ENCODE measurements at regions not wholly inside any gene's neighbourhood (a gene's known extent, or its start where the extent isn't known, plus 50 kb on each side); places are given as distances from the start of the nearest gene placed in this dataset.

- ChIA-PET CTCF (interaction anchor here (0.6 kb wide), 2 partner anchors 13 to 107 kb away, joined by 3 to 4 read pairs; no protein-coding TSS in a partner anchor), POLR2A (interaction anchor here (1.2 kb wide), 1 partner anchor 230 kb away, joined by 6 read pairs; no protein-coding TSS in a partner anchor)
- TF ChIP-seq ZBTB17 (tag by site-specific recombination; IDR thresholded peaks at IDR 0.05) = peak; percentile 75
- no peak for TF ChIP-seq ZNF10 (tag by site-specific recombination; IDR thresholded peaks at IDR 0.05)
- H3K9me3 ChIP-seq (ENCODE audit: control insufficient read depth, insufficient read depth, low read depth, low read length) = no peaks in the 10 kb centered on the region
- no peak overlapping the region for H3K4me3 ChIP-seq (ENCODE audit: low read depth, low read length)
- H3K4me1 ChIP-seq (ENCODE audit: control insufficient read depth, insufficient read depth, low read length) = peaks cover 31% of the 10 kb centered on the region
- H3K27ac ChIP-seq (ENCODE audit: extremely low read depth, low read depth, low read length) = no peak overlapping the region
- no peaks in the 10 kb centered on the region for H3K36me3 ChIP-seq (ENCODE audit: control insufficient read depth in 2 of 2, insufficient read depth in 1 of 2, low read length in 2 of 2)
These were observed 105.6 kb upstream of the FRMD6 start for GRCh38 chr14:51546099-51546498.

GRCh38 chr14:51546603-51547258, 105.0 kb upstream of the FRMD6 start:
- Histone ChIP-seq H3K36me3 (ENCODE audit: control insufficient read depth in 2 of 2, insufficient read depth in 1 of 2, low read length in 2 of 2) (no peaks in the 10 kb centered on the region), H3K9me3 (ENCODE audit: control insufficient read depth, insufficient read depth, low read depth, low read length) (no peaks in the 10 kb centered on the region), H3K27ac (ENCODE audit: extremely low read depth, low read depth, low read length) (peak overlapping the region; percentile 76), H3K4me1 (ENCODE audit: control insufficient read depth, insufficient read depth, low read length) (peaks cover 31% of the 10 kb centered on the region), H3K4me3 (ENCODE audit: low read depth, low read length) (no peak overlapping the region)
- POLR2A ChIA-PET = interaction anchor here (0.7 to 1.3 kb wide), 3 partner anchors 14 to 230 kb away, joined by 3 to 9 read pairs (median 6); no protein-coding TSS in a partner anchor
- TF ChIP-seq IKZF3 (tag by site-specific recombination; IDR thresholded peaks at IDR 0.05) (peak; percentile 31; the same call in 1 of the 2 replicates), OSR2 (tag by site-specific recombination; IDR thresholded peaks at IDR 0.05) (peak; percentile 20; the same call in 1 of the 2 replicates), ZBTB44 (tag by site-specific recombination; IDR thresholded peaks at IDR 0.05) (peak; percentile 37; the same call in 1 of the 2 replicates), ZBTB8A (tag by site-specific recombination; IDR thresholded peaks at IDR 0.05) (0 out of 2 replicates have a peak, but pooled peaks have one; percentile 10), GLIS1 (tag by site-specific recombination; IDR thresholded peaks at IDR 0.05) (peak; percentile 16; the same call in 1 of the 2 replicates), PRDM4 (tag by site-specific recombination; IDR thresholded peaks at IDR 0.05) (peak; percentile 75), HOXA7 (CRISPR knock-in tag; IDR thresholded peaks at IDR 0.05; ENCODE audit: borderline replicate concordance) (no peak), ZXDB (tag by site-specific recombination; IDR thresholded peaks at IDR 0.05) (peak; percentile 40; the same call in 1 of the 2 replicates), ZNF843 (tag by site-specific recombination; IDR thresholded peaks at IDR 0.05) (peak; percentile 56; the same call in 1 of the 2 replicates), ZNF155 (tag by site-specific recombination; IDR thresholded peaks at IDR 0.05) (no peak), ZEB2 (tag by site-specific recombination; IDR thresholded peaks at IDR 0.05) (no peak), ZNF658 (tag by site-specific recombination; IDR thresholded peaks at IDR 0.05) (no peak), ZNF596 (tag by site-specific recombination; IDR thresholded peaks at IDR 0.05) (0 out of 2 replicates have a peak, but pooled peaks have one; percentile 31), INSM2 (tag by site-specific recombination; IDR thresholded peaks at IDR 0.05) (0 out of 2 replicates have a peak, but pooled peaks have one; percentile 20), PRDM6 (tag by site-specific recombination; IDR thresholded peaks at IDR 0.05) (peak; percentile 83), ZNF19 (tag by site-specific recombination; IDR thresholded peaks at IDR 0.05; ENCODE audit: low read depth) (no peak), TCF7L2 (IDR thresholded peaks at IDR 0.05; ENCODE audit: borderline replicate concordance, low read depth, low read length) (peak; percentile 93), FEZF1 (tag by site-specific recombination; IDR thresholded peaks at IDR 0.05) (peak; percentile 74), ZNF366 (tag by site-specific recombination; conservative IDR thresholded peaks at IDR 0.05) (0 out of 2 replicates have a peak, but pooled peaks have one; percentile 22), KLF10 (tag by site-specific recombination; IDR thresholded peaks at IDR 0.05) (peak; percentile 27; the same call in 1 of the 2 replicates)
- CTCF ChIA-PET = interaction anchor here (0.6 kb wide), 1 partner anchor 14 kb away, joined by 4 read pairs; no protein-coding TSS in a partner anchor
